Activated T-cell treated with anti-CD3 and anti-CD28 coated beads, Interleukin-2, amount 50 U/mL, for 4 hours (primary cell): ENCODE measurements at regions not wholly inside any gene's neighbourhood (a gene's known extent, or its start where the extent isn't known, plus 50 kb on each side); places are given as distances from the start of the nearest gene placed in this dataset.

Experiments used
- ATAC-seq, 2 donors: fragments of 200-7000 bp; cut with Tn5 transposase; one replicate each; pipeline ENCODE4 v1.10.0; 2021
- DNase-seq: peaks from one replicate; pipeline ENCODE4 v3.0.0-alpha.2; 2020
- H3K27me3 Mint-ChIP-seq: one replicate; pipeline ENCODE4 v1.8.0; 2021; ENCODE audit warnings: low read depth, mixed read lengths
- H3K36me3 Mint-ChIP-seq: one replicate; pipeline ENCODE4 v1.8.0; 2022; ENCODE audit warnings: mixed read lengths; ENCODE audit not compliant: insufficient read depth
- H3K4me1 Mint-ChIP-seq: one replicate; pipeline ENCODE4 v1.8.0; 2021; ENCODE audit warnings: low read depth, mixed read lengths
- H3K4me3 Mint-ChIP-seq: one replicate; pipeline ENCODE4 v1.8.0; 2021; ENCODE audit warnings: mild to moderate bottlenecking, moderate library complexity, mixed read lengths
- H3K9me3 Mint-ChIP-seq: one replicate; pipeline ENCODE4 v1.8.0; 2021; ENCODE audit warnings: mixed read lengths

DNA sequence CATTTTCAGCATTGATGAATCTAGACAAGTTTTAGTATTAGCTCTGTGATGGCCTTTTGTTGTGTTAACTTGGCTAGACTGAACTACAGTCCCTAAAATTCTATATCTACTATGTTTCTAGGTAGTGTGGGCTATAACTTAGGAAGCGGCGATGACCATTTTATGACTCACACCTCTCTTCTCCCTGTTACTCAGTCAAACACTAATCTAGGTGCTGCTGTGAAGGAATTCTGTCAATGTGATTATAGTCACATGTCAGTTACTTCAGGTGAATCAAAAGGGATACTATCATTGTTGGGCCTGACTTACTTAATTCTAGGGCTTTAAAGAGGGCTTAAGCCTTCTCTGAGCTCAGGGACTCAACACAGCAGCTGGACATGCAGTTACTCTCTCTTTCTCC is 691.5 kb upstream of the MAP3K7 start:
- DNase-seq, result no peak
- Mint-ChIP-seq H3K27me3 (no peaks in the 10 kb centered on the region), H3K36me3 (no peaks in the 10 kb centered on the region), H3K4me3 (no peak overlapping the region), H3K9me3 (peaks cover 5% of the 10 kb centered on the region), H3K4me1 (no peaks in the 10 kb centered on the region)
- no peak for ATAC-seq

GRCh38 chr6:91276315-91276714 is 689.4 kb upstream of the MAP3K7 start:
- peaks cover 5% of the 10 kb centered on the region for H3K9me3 Mint-ChIP-seq
- ATAC-seq (no peak), DNase-seq (no peak)
- no peaks in the 10 kb centered on the region for H3K36me3 Mint-ChIP-seq
- no peak overlapping the region for H3K4me3 Mint-ChIP-seq
- no peaks in the 10 kb centered on the region for H3K4me1 Mint-ChIP-seq
- H3K27me3 Mint-ChIP-seq, result no peaks in the 10 kb centered on the region

- no peaks in the 10 kb centered on the region for H3K27me3 Mint-ChIP-seq
- H3K9me3 Mint-ChIP-seq, result peaks cover under 1% of the 10 kb centered on the region
- H3K36me3 Mint-ChIP-seq, result no peaks in the 10 kb centered on the region
- ATAC-seq (no peak), DNase-seq (no peak)
- no peak overlapping the region for H3K4me3 Mint-ChIP-seq
- no peaks in the 10 kb centered on the region for H3K4me1 Mint-ChIP-seq
These were observed 686.9 kb upstream of the MAP3K7 start for GRCh38 chr6:91273729-91274128.

DNA sequence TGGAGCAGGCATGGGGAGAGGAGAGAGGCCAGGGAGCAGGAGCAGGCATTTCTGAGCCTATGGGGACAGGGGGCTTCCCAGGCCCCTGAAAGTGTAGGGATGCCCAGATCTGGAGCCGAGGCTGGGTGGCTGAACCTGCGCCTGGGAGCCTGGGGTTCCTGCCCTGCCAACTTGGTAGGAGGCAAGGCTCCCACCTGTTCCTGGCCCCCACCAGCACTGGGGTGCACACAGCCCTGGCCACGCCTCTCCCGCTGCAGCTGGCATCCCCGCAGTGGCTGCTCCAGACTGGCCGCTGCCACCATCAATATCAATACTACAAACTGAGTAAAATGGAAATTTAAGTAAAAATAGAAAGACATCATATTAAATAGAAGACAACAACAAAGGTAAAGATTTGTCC is 684.9 kb upstream of the MAP3K7 start:
- Mint-ChIP-seq H3K9me3 (no peaks in the 10 kb centered on the region), H3K4me3 (no peak overlapping the region), H3K36me3 (no peaks in the 10 kb centered on the region), H3K27me3 (no peaks in the 10 kb centered on the region), H3K4me1 (no peaks in the 10 kb centered on the region)
- ATAC-seq, result no peak
- no peak for DNase-seq

- DNase-seq (no peak), ATAC-seq (no peak)
- H3K27me3 Mint-ChIP-seq, result no peaks in the 10 kb centered on the region
- H3K4me1 Mint-ChIP-seq, result no peaks in the 10 kb centered on the region
- H3K9me3 Mint-ChIP-seq, result no peaks in the 10 kb centered on the region
- no peaks in the 10 kb centered on the region for H3K36me3 Mint-ChIP-seq
- no peak overlapping the region for H3K4me3 Mint-ChIP-seq
These were observed 682.1 kb upstream of the MAP3K7 start for GRCh38 chr6:91268941-91269340.

DNA sequence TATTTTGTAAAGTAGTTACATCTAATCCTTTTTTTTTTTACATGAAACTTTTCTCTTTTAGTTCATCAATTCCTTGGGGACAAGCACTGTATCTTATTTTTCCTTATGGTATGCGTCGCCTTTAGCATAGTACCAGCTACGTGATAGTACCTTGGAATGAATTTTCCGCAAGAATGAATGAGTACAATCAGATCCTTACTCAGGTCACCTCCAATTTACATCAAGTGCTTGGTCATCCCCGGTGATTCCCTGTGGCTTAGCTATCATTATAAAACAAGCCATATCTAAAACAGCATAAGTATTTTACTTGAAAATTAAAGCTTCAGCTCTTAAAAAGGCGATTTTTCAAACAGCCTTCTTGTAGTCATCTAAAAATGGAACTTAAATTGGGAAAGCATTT is 680.4 kb upstream of the MAP3K7 start:
- DNase-seq (no peak), ATAC-seq (no peak)
- H3K4me1 Mint-ChIP-seq, result no peaks in the 10 kb centered on the region
- no peak overlapping the region for H3K4me3 Mint-ChIP-seq
- no peaks in the 10 kb centered on the region for H3K27me3 Mint-ChIP-seq
- no peaks in the 10 kb centered on the region for H3K36me3 Mint-ChIP-seq
- no peaks in the 10 kb centered on the region for H3K9me3 Mint-ChIP-seq

GRCh38 chr6:91266156-91266555 is 679.3 kb upstream of the MAP3K7 start:
- Mint-ChIP-seq H3K4me3 (no peak overlapping the region), H3K4me1 (no peaks in the 10 kb centered on the region), H3K27me3 (no peaks in the 10 kb centered on the region), H3K9me3 (no peaks in the 10 kb centered on the region), H3K36me3 (no peaks in the 10 kb centered on the region)
- DNase-seq (no peak), ATAC-seq (no peak)

- ATAC-seq (no peak), DNase-seq (no peak)
- Mint-ChIP-seq H3K4me1 (no peaks in the 10 kb centered on the region), H3K36me3 (no peaks in the 10 kb centered on the region), H3K9me3 (no peaks in the 10 kb centered on the region), H3K4me3 (no peak overlapping the region), H3K27me3 (peaks cover 2% of the 10 kb centered on the region)
These were observed 656.6 kb upstream of the MAP3K7 start for GRCh38 chr6:91243436-91243835.

DNA sequence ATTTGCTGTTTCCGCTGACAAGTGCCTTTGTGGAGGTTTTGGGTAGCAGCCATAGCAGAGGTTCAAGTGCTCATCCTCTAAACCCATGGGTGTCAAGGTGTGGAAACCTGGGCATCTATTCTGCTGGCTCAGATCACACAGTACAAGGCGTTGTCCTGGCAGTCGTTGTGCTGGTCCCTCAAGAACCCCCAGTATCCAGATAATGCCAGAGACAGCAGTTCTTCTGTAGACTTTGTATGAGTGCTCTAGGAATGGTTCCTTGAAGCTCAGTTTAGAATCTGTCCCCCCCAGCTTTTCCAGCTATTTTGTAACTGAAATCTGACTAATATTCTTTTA is 655.7 kb upstream of the MAP3K7 start:
- H3K9me3 Mint-ChIP-seq, result no peaks in the 10 kb centered on the region
- H3K36me3 Mint-ChIP-seq, result no peaks in the 10 kb centered on the region
- H3K4me3 Mint-ChIP-seq, result no peak overlapping the region
- DNase-seq, result no peak
- no peak for ATAC-seq
- peaks cover 2% of the 10 kb centered on the region for H3K27me3 Mint-ChIP-seq
- no peaks in the 10 kb centered on the region for H3K4me1 Mint-ChIP-seq

DNA sequence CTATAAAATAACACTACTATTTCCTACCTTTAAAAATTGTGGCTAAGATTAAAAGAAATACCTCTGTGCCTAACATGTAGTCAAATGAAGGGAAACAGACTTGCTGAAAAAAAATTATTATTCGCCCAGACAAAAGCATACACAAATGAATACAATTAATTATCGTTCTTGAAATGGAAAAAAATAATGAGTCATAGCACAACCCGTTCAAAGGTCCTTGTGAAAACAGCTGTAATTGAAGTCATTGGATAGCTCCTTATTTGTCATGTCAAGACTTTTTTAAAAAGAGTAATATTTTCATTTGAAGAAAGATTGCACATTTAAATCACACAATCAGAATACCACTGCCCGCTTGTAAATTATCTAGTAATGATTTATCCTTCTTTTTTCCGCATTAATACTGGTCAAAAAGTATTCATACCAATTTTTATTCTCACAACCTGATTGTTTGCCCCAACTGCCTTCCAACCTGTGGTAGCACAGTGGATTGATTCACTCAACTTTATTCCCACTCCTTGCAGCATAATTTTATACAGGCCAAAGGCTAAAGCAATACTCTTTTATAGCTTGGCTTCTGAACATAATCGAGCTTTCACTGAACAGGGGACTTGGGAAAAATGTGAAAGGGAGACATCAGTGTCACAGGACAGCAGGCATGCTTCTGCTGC is 655.2 kb upstream of the MAP3K7 start:
- no peaks in the 10 kb centered on the region for H3K36me3 Mint-ChIP-seq
- H3K9me3 Mint-ChIP-seq, result no peaks in the 10 kb centered on the region
- H3K4me3 Mint-ChIP-seq, result no peak overlapping the region
- H3K27me3 Mint-ChIP-seq, result peaks cover 2% of the 10 kb centered on the region
- ATAC-seq, result no peak
- no peaks in the 10 kb centered on the region for H3K4me1 Mint-ChIP-seq
- DNase-seq, result no peak

DNA sequence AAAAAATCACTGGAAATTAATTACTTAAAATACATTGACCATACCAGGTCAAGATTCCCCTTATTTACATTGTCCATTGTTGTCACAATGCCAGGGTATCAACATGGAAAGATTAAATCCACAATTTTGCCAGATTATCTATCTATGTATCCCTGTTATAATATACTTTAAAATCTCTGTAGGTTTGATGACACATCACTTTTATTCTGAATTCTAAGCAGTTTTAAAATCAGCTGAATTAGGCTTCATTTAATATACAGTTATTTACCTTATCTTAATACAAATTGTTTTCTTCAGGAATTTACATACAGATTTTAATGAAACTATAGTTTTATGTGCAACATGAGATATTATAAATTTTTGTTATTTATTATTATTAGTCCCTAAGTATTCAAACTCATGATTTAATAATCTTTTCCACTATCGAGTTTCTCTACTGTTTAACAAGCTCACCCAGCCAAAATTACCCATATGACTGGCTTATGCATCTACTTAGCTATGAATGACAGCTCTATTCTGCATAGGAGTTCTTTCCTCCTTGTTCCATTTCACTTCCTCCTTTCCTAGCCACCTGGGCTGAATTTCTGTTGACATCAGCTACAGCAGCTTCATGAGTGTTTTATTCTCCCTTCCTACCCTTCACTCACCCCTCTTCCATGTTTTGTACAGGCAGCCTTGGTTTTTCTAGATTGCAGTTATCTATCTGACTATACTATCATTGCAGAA is 654.2 kb upstream of the MAP3K7 start:
- no peaks in the 10 kb centered on the region for H3K4me1 Mint-ChIP-seq
- H3K36me3 Mint-ChIP-seq, result no peaks in the 10 kb centered on the region
- no peak for ATAC-seq
- no peak for DNase-seq
- peaks cover 2% of the 10 kb centered on the region for H3K27me3 Mint-ChIP-seq
- no peaks in the 10 kb centered on the region for H3K9me3 Mint-ChIP-seq
- no peak overlapping the region for H3K4me3 Mint-ChIP-seq

- ATAC-seq, result no peak
- H3K36me3 Mint-ChIP-seq, result no peaks in the 10 kb centered on the region
These were observed 634.3 kb upstream of the MAP3K7 start for GRCh38 chr6:91221072-91221720.

DNA sequence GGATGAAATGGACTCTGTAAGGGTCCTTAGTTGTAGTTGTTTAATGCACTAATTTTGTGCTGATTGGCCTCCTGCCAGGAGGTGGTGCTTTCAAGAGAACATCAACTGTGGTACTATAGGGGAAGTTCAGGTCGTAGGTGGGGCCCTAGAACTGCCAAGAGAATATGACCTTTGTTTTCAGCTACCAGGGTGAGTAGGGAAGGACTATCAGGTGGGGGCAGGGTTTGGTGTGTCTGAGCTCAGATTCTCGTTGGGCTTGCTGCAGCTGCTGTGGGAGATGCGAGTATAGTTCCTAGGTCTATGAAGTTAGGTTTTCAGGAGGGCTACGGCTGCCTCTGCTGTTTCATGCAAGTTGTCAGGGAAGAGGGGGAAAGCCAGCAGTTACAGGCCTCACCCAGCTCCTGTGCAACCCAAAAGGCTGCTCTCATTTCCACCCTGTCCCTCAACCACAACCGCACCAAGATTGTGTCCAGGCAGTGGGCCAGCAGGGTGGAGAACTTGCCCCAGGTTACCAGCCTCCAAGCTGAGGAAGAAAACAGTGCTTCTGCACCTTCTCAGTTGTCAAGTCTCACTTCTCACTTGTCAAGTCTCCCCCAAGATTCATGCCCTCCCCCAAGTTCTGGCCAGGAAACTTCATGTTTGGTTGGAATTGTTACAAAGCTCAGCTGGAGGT is 626.5 kb upstream of the MAP3K7 start:
- H3K4me1 Mint-ChIP-seq, result no peaks in the 10 kb centered on the region
- ATAC-seq, result no peak
- no peaks in the 10 kb centered on the region for H3K36me3 Mint-ChIP-seq
- no peak for DNase-seq
- H3K4me3 Mint-ChIP-seq, result no peak overlapping the region
- H3K9me3 Mint-ChIP-seq, result peaks cover 21% of the 10 kb centered on the region
- H3K27me3 Mint-ChIP-seq, result no peaks in the 10 kb centered on the region

More at GRCh38 chr6:91221072-91221720, 634.3 kb upstream of the MAP3K7 start:
- Mint-ChIP-seq H3K4me1 (no peaks in the 10 kb centered on the region), H3K9me3 (no peaks in the 10 kb centered on the region), H3K4me3 (no peak overlapping the region), H3K27me3 (no peaks in the 10 kb centered on the region)
- no peak for DNase-seq

DNA sequence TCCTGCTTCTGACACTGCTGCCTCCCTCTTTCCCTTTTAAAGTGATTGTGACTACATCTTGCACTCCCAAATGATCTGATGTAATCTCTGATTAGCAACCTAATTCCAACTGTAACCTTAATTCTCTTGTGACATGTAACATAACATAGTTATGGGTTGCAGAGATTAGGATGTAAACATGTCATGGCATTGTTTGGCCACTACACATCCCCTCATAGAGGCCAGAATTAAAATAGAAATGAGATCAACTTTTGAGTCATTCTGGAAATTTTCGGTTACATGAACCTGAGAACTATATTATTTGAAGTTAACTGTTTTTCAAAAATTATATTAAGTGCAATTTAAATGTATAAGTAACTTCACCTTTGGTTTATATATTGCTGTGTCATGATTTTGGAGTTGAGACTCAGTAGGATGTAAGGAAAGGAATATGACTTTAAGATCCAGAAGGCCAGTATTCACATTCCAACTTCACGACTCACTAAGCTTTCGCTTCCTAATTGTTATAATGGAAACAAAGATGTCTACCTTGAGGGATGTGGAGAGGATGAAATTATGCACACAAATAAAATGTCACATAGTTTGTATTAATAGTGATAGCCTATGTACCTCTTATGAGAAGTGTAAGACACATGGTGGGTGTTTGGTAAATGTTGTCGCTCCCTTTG is 611.9 kb upstream of the MAP3K7 start:
- Mint-ChIP-seq H3K27me3 (no peaks in the 10 kb centered on the region), H3K9me3 (no peaks in the 10 kb centered on the region), H3K4me3 (no peak overlapping the region), H3K4me1 (no peaks in the 10 kb centered on the region), H3K36me3 (no peaks in the 10 kb centered on the region)
- ATAC-seq (no peak), DNase-seq (no peak)
